ENCODE measurements at regions not wholly inside any gene's neighbourhood (a gene's known extent, or its start where the extent isn't known, plus 50 kb on each side); places are given as distances from the start of the nearest gene placed in this dataset.

GRCh38 chr12:46884362-46884761, 58.6 kb upstream of the SLC38A4 start:
- H3K4me3 ChIP-seq = no peak overlapping the region
- intact Hi-C loops (cut with DNase I) = no loop called here
- DNase-seq = no peak
- no peaks in the 10 kb centered on the region for H3K9me3 ChIP-seq
- no peak for TF ChIP-seq CTCF (IDR thresholded peaks at IDR 0.05)
- no peaks in the 10 kb centered on the region for H3K36me3 ChIP-seq
- no peak overlapping the region for H3K27ac ChIP-seq
- no peak for ATAC-seq
- no peaks in the 10 kb centered on the region for H3K4me1 ChIP-seq
- no peaks in the 10 kb centered on the region for H3K27me3 ChIP-seq (ENCODE audit: low read depth)

GRCh38 chr12:46886541-46887041, 60.8 kb upstream of the SLC38A4 start:
- H3K36me3 ChIP-seq = no peaks in the 10 kb centered on the region
- intact Hi-C loops (cut with DNase I) = no loop called here
- H3K4me3 ChIP-seq = no peak overlapping the region
- H3K9me3 ChIP-seq = no peaks in the 10 kb centered on the region
- TF ChIP-seq CTCF (IDR thresholded peaks at IDR 0.05) = no peak
- no peak for DNase-seq
- H3K27me3 ChIP-seq (ENCODE audit: low read depth) = no peaks in the 10 kb centered on the region
- H3K4me1 ChIP-seq = no peaks in the 10 kb centered on the region
- ATAC-seq = no peak
- no peak overlapping the region for H3K27ac ChIP-seq

- DNase-seq (no peak), ATAC-seq (no peak)
- no peaks in the 10 kb centered on the region for H3K9me3 ChIP-seq
- intact Hi-C loops (cut with DNase I) = no loop called here
- no peaks in the 10 kb centered on the region for H3K4me1 ChIP-seq
- no peaks in the 10 kb centered on the region for H3K36me3 ChIP-seq
- H3K27ac ChIP-seq = no peak overlapping the region
- H3K27me3 ChIP-seq (ENCODE audit: low read depth) = no peaks in the 10 kb centered on the region
- no peak overlapping the region for H3K4me3 ChIP-seq
- TF ChIP-seq CTCF (IDR thresholded peaks at IDR 0.05) = no peak
Observed at GRCh38 chr12:46887870-46888269, 62.1 kb upstream of the SLC38A4 start.

- H3K4me1 ChIP-seq = no peaks in the 10 kb centered on the region
- H3K27ac ChIP-seq = no peak overlapping the region
- H3K36me3 ChIP-seq = no peaks in the 10 kb centered on the region
- H3K4me3 ChIP-seq = no peak overlapping the region
- H3K9me3 ChIP-seq = no peaks in the 10 kb centered on the region
- DNase-seq (no peak), ATAC-seq (no peak)
- no peak for TF ChIP-seq CTCF (IDR thresholded peaks at IDR 0.05)
- intact Hi-C loops (cut with DNase I) = no loop called here
- no peaks in the 10 kb centered on the region for H3K27me3 ChIP-seq (ENCODE audit: low read depth)
Observed at GRCh38 chr12:46888568-46888967, 62.8 kb upstream of the SLC38A4 start.

GRCh38 chr12:46891306-46891705, 65.5 kb upstream of the SLC38A4 start:
- no peaks in the 10 kb centered on the region for H3K36me3 ChIP-seq
- no peak for ATAC-seq
- TF ChIP-seq CTCF (IDR thresholded peaks at IDR 0.05) = no peak
- intact Hi-C loops (cut with DNase I) = no loop called here
- H3K4me1 ChIP-seq = no peaks in the 10 kb centered on the region
- H3K9me3 ChIP-seq = no peaks in the 10 kb centered on the region
- no peak overlapping the region for H3K27ac ChIP-seq
- DNase-seq = no peak
- no peaks in the 10 kb centered on the region for H3K27me3 ChIP-seq (ENCODE audit: low read depth)
- H3K4me3 ChIP-seq = no peak overlapping the region
